ENCODE measurements at regions not wholly inside any gene's neighbourhood (a gene's known extent, or its start where the extent isn't known, plus 50 kb on each side); places are given as distances from the start of the nearest gene placed in this dataset.
"Not testable (repeated sequence)": the region's sequence is repeated elsewhere in the genome, so short reads cannot be mapped to it uniquely, and the experiment has no call there.

DNA sequence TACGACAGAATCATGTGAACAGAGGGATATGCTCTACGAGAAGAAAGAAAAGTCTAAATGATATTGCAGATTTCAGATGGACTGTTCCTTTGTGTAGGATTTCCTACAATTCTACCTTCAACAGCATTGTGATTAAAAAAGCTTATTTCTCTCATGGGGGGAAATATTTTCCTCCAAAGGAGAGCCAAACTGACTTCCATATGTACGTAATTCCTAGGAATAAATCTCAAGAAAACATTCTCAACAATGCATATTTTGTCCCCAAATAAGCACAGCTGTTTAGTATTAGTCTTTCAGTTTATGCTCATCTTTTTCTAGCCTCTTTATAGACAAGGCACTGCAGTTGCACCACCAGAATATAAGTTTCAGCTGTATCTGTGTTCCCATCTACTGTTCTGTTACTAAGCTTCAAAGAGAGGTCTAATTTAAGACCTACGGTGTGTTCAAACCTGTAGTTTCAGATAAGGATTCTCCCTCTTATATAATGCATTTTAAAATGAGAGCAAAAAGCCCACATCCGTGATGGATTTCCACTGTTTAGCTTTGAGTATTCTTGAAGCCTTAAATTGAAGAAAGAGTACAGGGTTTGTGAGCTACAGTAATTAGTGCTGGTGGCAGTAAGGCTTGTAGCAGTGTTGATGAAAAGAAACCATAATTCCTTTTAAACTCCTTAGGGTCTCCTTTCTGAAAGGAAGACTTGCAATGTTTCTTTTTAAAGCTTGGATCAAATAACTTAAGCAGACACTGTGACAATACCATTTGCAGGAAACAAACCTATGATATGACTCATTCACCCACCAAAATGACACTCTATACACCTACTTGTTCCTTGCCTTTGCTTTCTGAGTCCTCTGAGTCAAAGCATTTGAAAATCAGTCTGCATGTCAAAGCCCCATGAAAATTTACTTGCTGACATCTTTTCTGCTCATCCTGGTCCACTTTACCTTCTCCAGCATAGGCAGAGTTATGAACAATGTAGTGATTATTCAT is 754.1 kb downstream of the NOVA1 start:
- DNase-seq: no peak

DNA sequence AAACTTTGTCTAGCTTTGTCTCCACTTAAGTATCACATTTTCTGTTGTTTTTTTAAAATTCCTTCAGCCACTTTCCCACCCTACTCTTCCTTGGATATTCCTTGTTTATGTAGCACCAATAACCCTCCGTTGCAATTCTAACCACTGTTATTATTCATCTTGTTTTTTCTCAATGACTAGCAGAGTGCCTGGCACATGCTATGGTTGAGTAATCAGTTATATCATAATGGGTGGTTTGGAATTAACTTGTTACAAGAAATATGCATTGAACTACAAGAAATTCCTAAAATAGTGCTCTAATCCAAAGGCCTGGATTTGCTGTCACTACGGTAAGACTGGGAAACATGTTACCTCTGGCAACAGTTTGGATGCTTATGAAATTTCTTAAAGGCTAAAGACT is 756.6 kb downstream of the NOVA1 start:
- no peak for DNase-seq

DNA sequence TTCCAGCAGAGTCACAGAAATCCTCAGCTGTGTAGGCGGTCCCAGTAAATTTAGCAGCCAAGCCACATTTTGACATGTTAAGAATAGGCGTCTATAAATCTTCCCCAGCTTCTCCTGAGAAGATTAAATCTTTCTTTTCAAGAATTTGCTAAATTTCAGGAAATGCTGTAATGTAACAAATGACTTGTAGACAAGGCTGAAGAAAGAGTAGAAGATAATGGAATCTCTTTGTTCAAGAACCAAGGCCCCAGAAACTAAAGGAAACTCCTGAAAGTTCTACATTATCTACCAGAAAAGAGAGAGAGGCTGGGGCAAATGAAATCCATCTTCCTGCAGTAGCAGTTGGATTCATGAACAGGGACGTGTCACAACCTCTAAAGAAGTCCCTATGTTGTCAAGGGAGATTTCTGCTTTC is 760.3 kb downstream of the NOVA1 start:
- no peak for DNase-seq

DNA sequence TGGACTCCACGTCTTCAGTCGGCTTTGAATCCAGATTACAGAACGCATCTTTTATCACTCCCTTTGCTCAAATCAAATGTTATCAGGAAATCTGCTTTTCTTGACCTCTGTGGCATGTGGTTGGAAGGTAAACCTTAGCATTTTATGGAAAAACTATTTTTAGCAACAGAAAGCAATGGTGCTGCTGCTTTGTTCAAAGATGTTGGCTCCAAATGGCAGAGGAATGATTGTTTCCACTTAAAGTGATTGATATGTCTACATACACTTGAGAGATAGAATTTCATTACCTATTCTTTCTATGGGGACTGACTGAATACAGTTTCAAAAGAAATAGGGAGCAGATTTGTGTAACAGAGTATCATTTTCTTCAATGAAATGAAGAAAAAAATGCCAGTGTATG is 761.2 kb downstream of the NOVA1 start:
- DNase-seq: no peak

DNA sequence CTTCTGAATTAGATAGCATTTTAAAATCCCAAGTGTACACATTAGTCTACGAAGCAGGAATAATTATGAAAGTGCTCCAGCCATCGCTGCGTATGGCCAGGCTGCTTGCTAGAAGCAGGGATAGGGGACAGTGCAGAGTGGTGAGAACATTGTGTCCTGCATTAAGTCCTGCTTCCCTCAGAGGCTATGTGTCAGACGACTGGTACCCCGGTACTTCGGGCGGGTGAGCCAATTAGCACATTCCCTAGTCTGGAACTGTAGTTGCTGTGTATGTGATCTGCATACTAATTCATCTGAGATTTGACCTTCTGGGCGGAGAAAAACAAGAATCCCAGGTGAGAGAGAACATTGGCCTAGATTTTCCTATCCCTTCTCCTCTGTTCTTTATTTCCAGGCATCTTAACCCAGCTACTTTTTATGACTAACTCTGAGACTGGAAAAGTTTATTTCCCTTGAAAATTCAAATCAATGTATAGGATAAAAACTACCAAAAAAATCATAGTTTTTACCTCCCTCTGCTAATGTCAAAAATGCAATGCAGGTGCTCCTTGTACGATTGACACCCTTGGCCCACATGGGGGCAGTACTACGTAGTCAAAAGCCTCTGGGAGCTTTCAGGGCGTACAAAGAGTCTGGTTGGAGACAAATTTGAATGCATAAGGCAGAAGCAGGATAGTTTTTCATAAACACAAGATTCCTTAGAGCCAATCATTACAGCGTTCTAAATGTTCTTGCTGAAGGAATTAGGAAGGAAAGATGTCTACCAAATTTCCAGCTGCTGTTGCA is 764.3 kb downstream of the NOVA1 start:
- DNase-seq: peak; percentile 8

DNA sequence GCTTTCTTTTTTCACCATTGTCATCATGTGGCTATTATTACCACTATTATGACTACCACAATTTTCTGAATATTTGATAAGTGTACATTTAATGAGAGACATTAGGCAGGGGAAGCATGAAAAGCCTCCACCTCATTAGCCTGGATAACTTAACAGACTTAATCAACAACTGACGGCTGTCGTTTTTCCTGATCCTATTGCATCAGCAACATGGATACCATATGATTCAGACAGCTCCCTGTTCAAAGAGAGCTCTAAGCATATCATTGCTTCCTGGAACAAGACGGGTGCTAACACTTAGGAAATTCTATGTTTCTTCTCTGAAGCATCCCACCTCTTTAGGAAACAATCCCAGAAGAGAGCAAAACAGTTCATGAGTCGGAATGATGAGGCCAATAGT is 765.2 kb downstream of the NOVA1 start:
- DNase-seq: no peak

DNA sequence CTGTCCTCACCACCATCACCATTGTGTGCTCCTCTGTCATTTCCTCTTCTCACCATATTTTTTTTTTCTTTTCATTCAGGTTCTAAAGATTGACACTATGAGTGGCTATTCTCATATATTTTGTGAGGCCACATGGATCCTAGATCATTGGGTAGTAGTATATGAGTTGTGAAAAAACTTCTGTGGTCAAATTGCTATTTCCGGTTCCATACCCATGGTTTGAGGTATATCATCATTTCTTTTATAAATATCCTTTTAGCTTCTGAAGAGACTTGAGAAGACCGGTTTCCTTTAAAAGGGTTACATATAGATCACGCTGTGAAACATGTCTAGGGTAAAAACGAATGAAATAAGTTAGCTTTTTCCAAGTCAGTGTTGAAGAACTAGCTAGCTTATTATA is 769.3 kb downstream of the NOVA1 start:
- no peak for DNase-seq

DNA sequence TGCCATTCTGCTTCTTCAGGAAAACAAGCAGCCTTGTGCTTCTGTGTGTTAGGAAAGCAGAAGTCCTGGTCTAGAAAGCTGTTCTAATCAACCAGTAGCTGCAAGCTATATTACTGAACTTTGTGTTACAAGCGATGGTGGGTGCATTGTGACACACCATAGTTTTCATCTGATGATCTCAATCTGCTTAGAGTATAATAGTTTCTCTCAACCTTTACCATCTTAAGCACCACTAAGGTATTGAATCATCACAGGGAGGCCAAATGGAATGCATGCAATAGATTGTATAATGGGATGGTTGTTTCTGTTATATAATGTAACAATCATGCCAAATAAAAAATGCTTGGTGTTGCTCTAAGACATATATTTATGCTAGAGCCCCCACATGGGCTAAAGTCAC is 771.7 kb downstream of the NOVA1 start:
- no peak for DNase-seq

DNA sequence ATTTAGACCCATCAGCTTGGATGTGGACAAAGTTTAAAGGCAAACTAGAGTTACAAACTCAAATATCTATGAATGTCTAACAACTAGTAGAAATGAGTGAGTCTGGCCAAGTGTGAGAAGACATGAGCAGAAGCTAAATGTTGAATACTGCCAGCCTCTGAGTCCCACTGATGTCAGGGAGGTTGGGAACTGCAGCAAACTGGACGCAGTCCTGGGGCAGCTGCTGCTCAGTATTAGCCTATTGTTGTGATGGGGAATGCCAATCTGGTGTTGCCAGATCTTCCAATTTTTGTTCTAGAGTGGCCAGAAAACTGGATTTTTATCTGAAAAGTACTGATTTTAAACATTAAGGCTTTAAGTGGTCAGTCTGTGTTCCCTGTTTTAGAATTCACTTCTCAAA is 770.4 kb upstream of the STXBP6 start:
- DNase-seq: no peak

DNA sequence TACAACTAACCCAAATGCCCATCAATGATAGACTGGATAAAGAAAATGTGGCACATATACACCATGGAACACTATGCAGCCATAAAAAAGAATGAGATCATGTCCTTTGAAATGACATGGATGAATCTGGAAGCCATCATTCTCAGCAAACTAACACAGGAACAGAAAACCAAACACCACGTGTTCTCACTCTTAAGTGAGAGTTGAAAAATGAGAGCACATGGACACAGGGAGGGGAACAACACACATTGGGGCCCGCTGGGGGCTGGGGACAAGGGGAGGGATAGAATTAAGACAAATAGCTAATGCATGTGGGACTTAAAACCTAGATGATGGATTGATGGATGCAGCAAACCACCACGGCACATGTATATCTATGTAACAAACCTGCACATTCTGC is 764.7 kb upstream of the STXBP6 start:
- DNase-seq: not testable (repeated sequence)

DNA sequence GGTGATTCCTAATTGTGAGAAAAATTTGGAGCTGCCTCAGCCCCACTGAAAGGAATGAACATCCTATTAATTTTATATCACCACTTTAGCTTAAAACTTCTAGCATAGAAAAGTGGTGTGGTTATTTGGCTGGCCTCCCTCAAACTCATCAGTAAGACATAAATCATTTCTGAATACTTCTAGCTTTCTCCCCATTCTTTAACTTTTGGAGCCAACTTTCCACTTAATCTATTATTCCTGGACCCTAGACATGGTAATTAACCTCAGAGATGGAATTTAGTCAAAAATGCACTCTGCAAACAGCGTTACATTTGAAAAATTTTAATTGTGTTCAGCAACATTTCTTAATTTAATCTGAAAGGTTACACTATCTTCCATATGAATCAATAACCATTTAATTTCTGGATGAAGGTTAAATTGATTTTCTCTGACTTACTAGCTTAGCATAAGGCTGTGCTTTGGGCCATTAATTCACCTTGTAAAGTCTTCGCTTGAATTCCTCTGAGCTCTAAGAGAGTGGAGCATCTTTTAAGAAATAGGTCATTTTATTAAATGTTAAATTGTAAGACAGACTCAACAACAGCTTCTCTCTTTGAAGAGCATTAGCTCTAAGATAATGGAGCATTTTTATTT is 753.6 kb upstream of the STXBP6 start:
- DNase-seq: no peak

DNA sequence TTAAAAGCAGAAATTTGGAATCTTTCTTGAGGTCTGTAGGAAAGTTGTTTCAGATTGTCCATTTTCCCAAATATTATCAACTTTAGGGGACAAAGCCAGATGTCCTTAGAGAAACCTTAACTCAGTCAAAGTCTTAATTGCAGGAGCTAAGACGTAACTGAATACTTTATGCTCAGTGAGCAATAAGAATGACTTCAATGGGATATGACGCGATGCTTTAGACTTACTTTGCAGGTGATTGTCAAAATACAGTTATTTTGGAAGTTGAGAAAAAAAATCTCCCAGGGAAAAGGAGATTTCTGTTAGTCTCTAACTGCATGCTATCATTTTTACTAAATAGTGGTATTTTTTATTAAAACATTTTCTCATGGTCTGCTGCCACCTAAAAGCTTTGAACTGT is 750.9 kb upstream of the STXBP6 start:
- DNase-seq: no peak

DNA sequence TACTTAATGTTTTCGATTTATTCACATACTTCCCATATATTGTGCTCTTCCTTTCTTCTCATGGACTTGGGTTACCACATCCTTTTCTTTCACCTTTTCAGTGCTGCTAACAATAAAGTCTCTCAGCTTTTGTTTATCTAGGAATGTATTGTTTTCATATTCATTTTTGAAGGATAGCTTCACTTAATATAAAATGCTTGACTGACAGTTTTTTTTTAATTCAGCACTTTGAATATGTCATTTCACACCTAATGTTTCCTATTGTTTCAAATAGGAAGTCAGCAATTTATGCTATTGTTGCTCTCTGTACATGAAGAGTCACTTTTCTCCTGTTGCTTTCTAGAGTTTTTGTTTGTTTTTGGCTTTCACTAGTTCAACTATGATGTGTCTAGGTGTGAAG is 738.3 kb upstream of the STXBP6 start:
- DNase-seq: no peak

DNA sequence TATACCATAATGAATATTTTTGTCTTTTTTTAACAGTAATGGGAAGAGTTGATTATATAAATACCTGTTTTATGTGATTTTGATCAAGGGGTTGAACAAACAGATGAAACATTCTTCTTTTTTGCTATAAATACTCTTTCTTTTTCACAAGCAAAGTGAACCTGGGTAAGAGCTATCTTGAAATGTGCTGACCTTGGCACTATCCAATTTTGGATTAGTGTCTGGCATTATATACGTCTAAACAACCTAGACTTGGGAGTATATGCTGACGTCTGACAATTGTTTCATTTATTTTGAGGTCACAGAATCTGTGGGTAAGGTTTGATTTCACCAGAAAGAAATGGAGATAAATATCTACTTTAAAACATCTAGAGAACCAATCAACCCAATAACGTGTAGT is 716.0 kb upstream of the STXBP6 start:
- DNase-seq: no peak

DNA sequence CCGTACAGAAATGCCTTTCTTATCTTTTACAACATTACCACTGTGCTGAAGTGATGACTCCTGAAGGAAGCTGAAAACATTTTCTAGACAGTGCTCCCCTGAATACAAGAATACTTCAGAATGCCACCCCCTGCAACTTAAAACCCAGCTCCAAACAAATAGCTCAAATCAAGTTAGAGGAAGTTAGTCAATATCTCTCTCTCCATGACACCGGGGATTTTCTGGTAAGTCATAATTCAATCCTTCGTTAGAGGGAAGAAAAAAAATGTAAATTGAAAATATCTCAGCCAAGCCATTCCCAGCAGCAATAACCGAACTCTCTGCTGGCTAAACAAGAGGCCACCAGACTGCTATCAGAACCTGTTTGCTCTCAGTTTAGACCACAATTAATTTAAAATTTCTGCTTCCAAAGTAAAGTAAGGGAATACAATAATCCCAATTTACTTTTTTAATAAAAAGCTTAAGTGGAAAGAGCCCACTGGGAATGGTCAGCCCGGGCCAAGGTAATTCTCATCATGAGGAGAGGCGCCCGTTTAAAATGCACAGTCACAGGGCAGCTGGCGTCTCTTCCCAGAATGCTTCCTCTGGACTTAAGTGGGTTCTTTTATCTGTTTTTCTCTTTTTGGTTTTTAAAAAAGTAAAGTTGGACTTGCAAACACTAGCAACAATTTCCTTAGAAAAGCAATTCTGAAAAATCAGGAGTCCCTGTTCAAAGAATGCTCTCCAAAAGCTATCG is 710.1 kb upstream of the STXBP6 start:
- DNase-seq: no peak

DNA sequence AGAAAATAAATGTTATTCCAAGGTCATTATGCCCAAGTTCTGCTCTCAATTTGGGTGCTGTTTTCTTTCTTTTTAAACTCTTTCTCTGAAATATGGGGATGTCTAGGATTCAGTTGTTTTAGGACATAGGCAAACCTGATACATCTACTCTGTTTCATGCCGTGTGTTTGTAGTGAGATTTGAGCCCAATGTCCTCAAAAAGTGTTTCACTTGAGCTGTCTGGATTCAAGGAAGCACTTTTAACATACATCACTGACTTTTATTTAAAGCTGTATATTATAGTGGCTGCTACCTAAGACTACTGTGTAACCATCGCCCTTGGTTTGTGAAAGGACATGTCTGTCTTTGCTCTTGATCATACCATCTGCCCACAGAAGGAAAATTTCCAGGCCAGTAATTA is 709.3 kb upstream of the STXBP6 start:
- no peak for DNase-seq

DNA sequence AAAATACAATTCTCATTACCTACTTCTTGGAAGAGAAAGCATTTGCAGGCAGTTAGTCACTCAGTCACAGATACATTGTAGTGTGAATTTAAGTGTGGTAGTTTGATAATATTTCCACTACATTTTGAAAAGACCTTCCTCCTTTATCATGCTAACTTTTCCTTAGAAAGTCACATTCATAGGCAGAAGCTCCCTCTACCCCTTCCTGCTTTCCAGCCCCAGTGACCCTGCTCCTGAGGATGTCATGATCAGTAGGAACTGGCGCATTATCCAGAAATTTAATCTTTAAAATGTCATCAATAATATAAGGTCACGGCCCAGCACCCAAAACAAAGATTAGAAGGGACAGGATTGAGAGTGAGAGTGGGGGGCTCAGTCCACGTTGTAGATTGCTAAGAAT is 707.4 kb upstream of the STXBP6 start:
- DNase-seq: no peak

DNA sequence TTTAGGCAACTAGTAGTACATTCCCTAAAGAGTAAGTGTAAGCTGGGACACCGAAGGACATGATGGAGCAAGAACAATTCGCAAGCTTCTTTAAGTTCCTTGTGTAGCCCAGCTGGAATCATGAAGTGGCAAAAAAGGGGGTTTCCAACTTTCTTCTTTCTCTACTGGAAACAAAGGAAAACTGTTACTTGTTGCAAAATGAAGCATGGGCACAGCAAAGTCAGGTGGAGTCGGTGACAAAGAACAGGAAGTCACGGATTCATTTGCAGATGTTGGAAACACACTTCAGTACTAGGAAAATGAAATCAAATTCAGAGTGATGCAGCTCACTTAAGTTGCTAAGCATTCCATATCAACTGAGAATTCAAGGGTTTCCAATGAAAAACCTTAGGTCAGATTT is 706.9 kb upstream of the STXBP6 start:
- no peak for DNase-seq

DNA sequence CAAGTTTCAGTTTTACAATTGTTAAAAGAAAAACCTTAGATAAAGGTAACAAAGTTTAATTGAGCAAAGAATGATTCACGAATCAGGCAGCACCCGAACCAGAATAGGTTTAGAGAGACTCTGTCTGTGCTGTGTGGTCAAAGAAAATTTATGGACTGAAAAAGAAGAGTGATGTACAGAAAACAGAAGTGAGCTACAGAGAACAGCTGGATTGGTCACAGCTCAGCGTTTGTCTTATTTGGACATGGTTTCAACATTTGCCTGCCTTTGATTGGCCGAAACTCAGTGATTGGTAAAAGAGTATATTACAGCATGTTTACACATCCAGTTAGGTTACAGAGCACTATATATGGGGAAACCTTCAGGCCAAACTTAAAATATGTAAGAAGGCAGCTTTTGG is 703.2 kb upstream of the STXBP6 start:
- DNase-seq: no peak

DNA sequence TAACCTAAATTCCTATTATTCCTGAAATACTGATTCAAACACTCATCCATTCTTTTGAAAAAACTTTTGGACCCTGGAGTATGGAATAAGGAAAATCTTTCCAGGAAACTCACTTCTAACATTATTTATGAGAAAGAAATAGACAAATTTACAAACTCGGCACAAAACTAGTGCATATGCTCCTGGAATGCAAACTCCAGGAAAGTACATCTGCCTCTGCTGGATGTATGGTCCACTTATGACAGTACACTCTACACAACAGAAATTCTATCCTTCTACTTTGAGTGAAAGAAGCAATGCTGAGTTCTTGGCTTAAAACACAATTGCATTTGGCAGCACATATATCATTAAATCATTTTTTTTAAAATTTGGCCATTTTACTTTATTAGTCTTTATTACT is 700.5 kb upstream of the STXBP6 start:
- DNase-seq: no peak

Measured in NCI-H1417 treated with DMSO at 0.1 percent for 48 hours (cell line).